Thyroid gland (tissue), 4 donors: ENCODE measurements at regions not wholly inside any gene's neighbourhood (a gene's known extent, or its start where the extent isn't known, plus 50 kb on each side); places are given as distances from the start of the nearest gene placed in this dataset.

Experiments
- DNase-seq, 2 donors: peaks; one replicate each; pipeline ENCODE4 v3.0.0-alpha.2; 2019
- H3K27ac ChIP-seq, 3 donors: fragments of 200-600 bp; sonication (generic); 1 replicate in 2 of 3; 2 replicates in 1 of 3; pipeline ENCODE4 v1.5.1; 2016 to 2019; ENCODE audit warnings: mild to moderate bottlenecking in 1 of 3, moderate library complexity in 1 of 3
- H3K27me3 ChIP-seq: fragments of 200-600 bp; sonication (generic); one replicate; pipeline ENCODE4 v1.5.1; 2019
- H3K36me3 ChIP-seq, 2 donors: fragments of 200-600 bp; sonication (generic); one replicate each; pipeline ENCODE4 v1.5.1; 2016 to 2019
- H3K4me1 ChIP-seq, 2 donors: fragments of 200-600 bp; sonication (generic); one replicate each; pipeline ENCODE4 v1.5.1; 2017 to 2019
- H3K4me3 ChIP-seq, 3 donors: fragments of 200-600 bp; sonication (generic); replicated peaks in 1 of 3; 1 replicate in 2 of 3; 2 replicates in 1 of 3; pipeline ENCODE4 v1.5.1; 2016; ENCODE audit warnings: mild to moderate bottlenecking in 1 of 3
- H3K9me3 ChIP-seq: fragments of 200-600 bp; sonication (generic); one replicate; pipeline ENCODE4 v1.5.1; 2017
- POLR2A ChIP-seq, 2 donors: fragments of 450-650 bp; IDR thresholded peaks; one replicate each; pipeline ENCODE4 v1.6.1; 2017; ENCODE audit warnings: antibody characterized with exemption in 2 of 2, mild to moderate bottlenecking in 2 of 2, moderate library complexity in 1 of 2
- WGBS, 2 donors: methylation state at CpG; one replicate each; pipeline ENCODE4 v1.1.5; 2017; 5-methylcytosine and 5-hydroxymethylcytosine counted together
- intact Hi-C: fragments of 100-400 bp; cut with DNase I; formaldehyde crosslinking; loops from one replicate; pipeline ENCODE4 v1.15.1; 2023
- TF ChIP-seq, protein P1 (sequence below), 6 experiments: fragments of 200-600 bp in 3 of 6; fragments of 450-650 bp in 3 of 6; sonication (generic) in 3 of 6; IDR thresholded peaks; one replicate each; pipeline ENCODE4 v1.5.1; 2016 to 2019; ENCODE audit warnings: antibody characterized with exemption in 6 of 6, mild to moderate bottlenecking in 2 of 6, inconsistent platforms in 1 of 6, moderate library complexity in 1 of 6

DNA sequence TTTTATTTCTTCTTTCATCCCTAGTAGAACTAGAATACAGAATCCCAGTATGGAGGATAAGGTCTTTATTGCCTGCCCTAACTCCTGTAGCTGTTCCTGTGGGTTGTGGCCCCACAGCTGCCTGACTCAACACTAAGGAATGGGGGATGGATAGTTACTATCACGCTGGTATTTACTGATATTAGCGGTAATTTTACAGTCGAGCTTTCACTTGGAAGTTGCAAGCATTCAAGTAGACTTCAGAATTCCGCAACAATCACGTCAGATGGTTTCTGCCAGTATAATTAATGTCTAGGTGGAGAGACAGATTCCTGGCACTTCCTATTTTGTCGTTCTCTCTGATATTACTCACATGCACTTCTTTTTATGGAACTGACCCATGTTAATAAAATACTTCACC is 489.8 kb downstream of the PABPC4L start:
- no peaks in the 10 kb centered on the region for H3K27me3 ChIP-seq
- no peak overlapping the region for H3K4me3 ChIP-seq
- intact Hi-C loops: no loop called here
- DNase-seq: no peak
- TF ChIP-seq POLR2A (IDR thresholded peaks at IDR 0.05): no peak
- TF ChIP-seq, protein P1, sequence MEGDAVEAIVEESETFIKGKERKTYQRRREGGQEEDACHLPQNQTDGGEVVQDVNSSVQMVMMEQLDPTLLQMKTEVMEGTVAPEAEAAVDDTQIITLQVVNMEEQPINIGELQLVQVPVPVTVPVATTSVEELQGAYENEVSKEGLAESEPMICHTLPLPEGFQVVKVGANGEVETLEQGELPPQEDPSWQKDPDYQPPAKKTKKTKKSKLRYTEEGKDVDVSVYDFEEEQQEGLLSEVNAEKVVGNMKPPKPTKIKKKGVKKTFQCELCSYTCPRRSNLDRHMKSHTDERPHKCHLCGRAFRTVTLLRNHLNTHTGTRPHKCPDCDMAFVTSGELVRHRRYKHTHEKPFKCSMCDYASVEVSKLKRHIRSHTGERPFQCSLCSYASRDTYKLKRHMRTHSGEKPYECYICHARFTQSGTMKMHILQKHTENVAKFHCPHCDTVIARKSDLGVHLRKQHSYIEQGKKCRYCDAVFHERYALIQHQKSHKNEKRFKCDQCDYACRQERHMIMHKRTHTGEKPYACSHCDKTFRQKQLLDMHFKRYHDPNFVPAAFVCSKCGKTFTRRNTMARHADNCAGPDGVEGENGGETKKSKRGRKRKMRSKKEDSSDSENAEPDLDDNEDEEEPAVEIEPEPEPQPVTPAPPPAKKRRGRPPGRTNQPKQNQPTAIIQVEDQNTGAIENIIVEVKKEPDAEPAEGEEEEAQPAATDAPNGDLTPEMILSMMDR (IDR thresholded peaks at IDR 0.05): no peak
- H3K27ac ChIP-seq: no peak overlapping the region
- H3K36me3 ChIP-seq: no peaks in the 10 kb centered on the region
- H3K4me1 ChIP-seq: no peaks in the 10 kb centered on the region
- WGBS, 2 donors: 85% methylated on average over 6 of the region's 6 CpGs
- no peaks in the 10 kb centered on the region for H3K9me3 ChIP-seq

DNA sequence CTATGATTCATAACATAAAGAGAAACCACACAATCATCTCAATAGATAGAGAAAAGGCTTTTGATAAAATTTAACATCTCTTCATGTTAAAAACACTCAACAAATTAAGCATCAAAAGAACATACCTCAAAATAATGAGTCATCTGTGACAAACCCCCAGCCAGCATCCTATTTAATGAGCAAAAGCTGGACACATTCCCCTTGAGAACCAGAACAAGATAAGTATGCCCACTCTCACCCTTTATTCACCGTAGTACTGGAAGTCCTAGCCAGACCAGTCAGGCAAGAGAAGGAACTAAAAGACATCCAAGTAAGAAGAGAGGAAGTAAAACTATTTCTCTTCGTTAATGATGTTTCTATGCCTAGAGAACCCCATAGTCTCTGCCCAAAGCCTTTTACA is 507.2 kb downstream of the PABPC4L start:
- no peak for DNase-seq
- Histone ChIP-seq H3K4me3 (no peak overlapping the region), H3K27me3 (no peaks in the 10 kb centered on the region), H3K4me1 (no peaks in the 10 kb centered on the region), H3K27ac (no peak overlapping the region), H3K9me3 (no peaks in the 10 kb centered on the region), H3K36me3 (no peaks in the 10 kb centered on the region)
- intact Hi-C loops: no loop called here
- 63 to 79% methylated on average over 2 of the region's 2 CpGs for WGBS, 2 donors
- TF ChIP-seq, protein P1 (IDR thresholded peaks at IDR 0.05): no peak
- TF ChIP-seq POLR2A (IDR thresholded peaks at IDR 0.05): no peak

DNA sequence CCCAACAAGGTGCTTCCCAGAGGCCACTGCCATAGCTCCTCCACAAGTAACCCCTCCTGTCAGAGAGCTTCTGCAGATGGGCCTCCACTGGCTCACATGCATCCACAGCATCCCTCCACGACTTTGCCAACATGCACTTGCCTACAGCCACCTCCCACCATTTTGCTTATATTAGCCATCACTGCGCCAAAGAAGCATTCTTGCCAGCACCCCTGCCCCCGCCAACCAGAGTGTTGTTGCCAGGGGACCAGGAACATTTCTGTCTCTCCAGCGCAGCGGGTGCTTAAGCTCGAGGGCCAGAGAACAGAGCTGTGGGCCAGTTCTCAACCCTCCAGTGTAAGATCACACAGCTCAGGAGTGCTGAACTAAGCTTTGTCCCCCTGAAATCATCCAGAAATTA is 517.6 kb downstream of the PABPC4L start:
- no peaks in the 10 kb centered on the region for H3K36me3 ChIP-seq
- WGBS, 2 donors: 92 to 93% methylated on average over 5 to 6 of the region's 6 CpGs
- H3K9me3 ChIP-seq: no peaks in the 10 kb centered on the region
- DNase-seq: no peak
- intact Hi-C loops: no loop called here
- TF ChIP-seq, protein P1 (IDR thresholded peaks at IDR 0.05): no peak
- TF ChIP-seq POLR2A (IDR thresholded peaks at IDR 0.05): no peak
- H3K27me3 ChIP-seq: no peaks in the 10 kb centered on the region
- no peaks in the 10 kb centered on the region for H3K4me1 ChIP-seq
- H3K4me3 ChIP-seq: no peak overlapping the region
- no peak overlapping the region for H3K27ac ChIP-seq

DNA sequence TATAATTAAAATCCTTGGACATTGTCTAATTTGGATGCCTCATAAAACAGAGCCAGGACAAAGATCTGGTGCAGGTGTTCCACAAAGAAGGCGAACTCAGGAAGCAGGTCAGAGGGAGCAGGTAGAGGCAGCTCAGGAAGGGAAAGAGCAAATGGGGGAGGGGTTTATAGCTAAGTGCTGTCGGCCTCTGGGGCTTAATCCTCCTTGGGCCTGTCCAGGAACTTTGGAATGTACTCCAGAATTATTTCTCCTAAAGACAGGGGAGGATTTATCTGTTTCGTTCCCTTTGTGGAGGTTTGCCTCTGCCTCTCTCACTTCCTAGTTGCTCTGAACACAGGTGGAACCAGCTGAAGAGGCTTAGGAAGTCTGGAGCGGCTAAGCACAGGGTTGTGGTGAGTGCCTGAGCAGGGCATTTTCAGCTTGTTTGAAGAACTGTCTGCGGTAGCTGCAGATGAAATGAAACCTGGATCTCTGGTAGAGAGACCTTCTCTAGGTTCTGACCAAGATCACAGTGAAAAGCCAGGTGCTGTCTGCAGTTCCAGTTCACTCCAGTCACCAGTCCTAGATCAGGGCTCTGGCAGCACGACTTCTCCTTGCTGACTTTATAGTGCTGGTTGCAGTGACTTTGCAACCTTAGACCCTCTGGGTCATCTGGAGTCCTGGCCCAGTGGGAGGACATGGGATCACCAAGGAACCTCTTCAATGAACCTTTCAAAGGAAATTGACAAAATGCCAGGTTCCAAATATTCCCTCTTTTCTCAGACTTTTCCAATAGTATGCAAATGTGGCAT is 519.2 kb downstream of the PCDH10 start:
- TF ChIP-seq, protein P1 (IDR thresholded peaks at IDR 0.05): no peak
- TF ChIP-seq POLR2A (IDR thresholded peaks at IDR 0.05): no peak
- DNase-seq: no peak
- no peaks in the 10 kb centered on the region for H3K9me3 ChIP-seq
- WGBS, 2 donors: 49 to 55% methylated on average over 6 of the region's 6 CpGs
- intact Hi-C loops: no loop called here
- no peaks in the 10 kb centered on the region for H3K36me3 ChIP-seq
- H3K27ac ChIP-seq: no peak overlapping the region
- no peak overlapping the region for H3K4me3 ChIP-seq
- no peaks in the 10 kb centered on the region for H3K4me1 ChIP-seq
- no peaks in the 10 kb centered on the region for H3K27me3 ChIP-seq

DNA sequence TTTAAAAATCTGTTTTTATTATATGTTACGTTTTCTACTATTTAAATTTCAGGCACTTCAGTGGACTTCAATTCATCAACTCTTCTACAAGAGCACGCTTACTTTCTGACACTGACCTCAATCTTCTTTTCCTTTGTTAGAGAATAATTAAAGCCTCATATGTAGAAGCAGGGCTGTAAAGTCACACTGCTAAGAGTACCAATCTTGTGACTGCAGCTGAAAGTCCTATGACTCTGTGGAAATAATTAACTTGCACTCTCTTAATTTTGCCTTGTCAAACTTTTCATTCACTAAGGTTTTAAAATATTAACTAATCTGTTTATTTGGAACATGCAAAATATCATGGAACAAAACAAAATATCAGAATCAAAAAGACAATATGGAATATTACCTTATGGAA is 498.1 kb downstream of the PCDH10 start:
- Histone ChIP-seq H3K9me3 (no peaks in the 10 kb centered on the region), H3K27me3 (no peaks in the 10 kb centered on the region), H3K27ac (no peak overlapping the region), H3K4me1 (no peaks in the 10 kb centered on the region), H3K36me3 (no peaks in the 10 kb centered on the region), H3K4me3 (no peak overlapping the region)
- no peak for TF ChIP-seq POLR2A (IDR thresholded peaks at IDR 0.05)
- TF ChIP-seq, protein P1 (IDR thresholded peaks at IDR 0.05): no peak
- intact Hi-C loops: no loop called here
- DNase-seq: no peak
- WGBS, 2 donors: 63% methylated on average over 2 of the region's 2 CpGs
